Muscle of back (tissue), 3 donors: ENCODE measurements at regions not wholly inside any gene's neighbourhood (a gene's known extent, or its start where the extent isn't known, plus 50 kb on each side); places are given as distances from the start of the nearest gene placed in this dataset.
A peak's percentile ranks its signal among the peaks of the same experiment; 100 is the strongest.

Source experiments
- DNase-seq, 3 donors: peaks; one replicate each; pipeline versions ENCODE4 v3.0.0 to v3.0.0-alpha.2; 2013

GRCh38 chr16:11440657-11441012 lies 95.4 kb downstream of the RMI2 start:
- DNase-seq: no peak

- no peak for DNase-seq
Measured at GRCh38 chr16:11445486-11445885, 100.2 kb downstream of the RMI2 start.

GRCh38 chr16:11446566-11447119 lies 101.4 kb downstream of the RMI2 start:
- DNase-seq: no peak

GRCh38 chr16:11447272-11447671 lies 102.0 kb downstream of the RMI2 start:
- no peak for DNase-seq

- no peak for DNase-seq
Measured at GRCh38 chr16:11447836-11448235, 102.6 kb downstream of the RMI2 start.

GRCh38 chr16:11448796-11449416 lies 103.6 kb downstream of the RMI2 start:
- DNase-seq: no peak

GRCh38 chr16:11449716-11450115 lies 104.5 kb downstream of the RMI2 start:
- DNase-seq: no peak

- DNase-seq: peak in 1 of 3 donors; percentile 36
Measured at GRCh38 chr16:11450136-11450535, 104.9 kb downstream of the RMI2 start.

- DNase-seq: no peak
Measured at GRCh38 chr16:11452298-11452697, 107.0 kb downstream of the RMI2 start.

GRCh38 chr16:11452746-11453389 lies 107.6 kb downstream of the RMI2 start:
- DNase-seq: peak; percentile 8 to 69 (median 49)

- DNase-seq: no peak
Measured at GRCh38 chr16:11456741-11457140, 111.5 kb downstream of the RMI2 start.

- DNase-seq: no peak
Measured at GRCh38 chr16:11459722-11460121, 114.5 kb downstream of the RMI2 start.

- no peak for DNase-seq
Measured at GRCh38 chr16:11460820-11461594, 115.7 kb downstream of the RMI2 start.

- no peak for DNase-seq
Measured at GRCh38 chr16:11461595-11461990, 116.3 kb downstream of the RMI2 start.

- DNase-seq: no peak
Measured at GRCh38 chr16:11462036-11462435, 116.8 kb downstream of the RMI2 start.

- no peak for DNase-seq
Measured at GRCh38 chr16:11462861-11463260, 117.6 kb downstream of the RMI2 start.

- DNase-seq: no peak
Measured at GRCh38 chr16:11464241-11464640, 119.0 kb downstream of the RMI2 start.

GRCh38 chr16:11465675-11466074 lies 120.4 kb downstream of the RMI2 start:
- DNase-seq: no peak

- no peak for DNase-seq
Measured at GRCh38 chr16:11470676-11471415, 115.9 kb downstream of the LITAF start.

GRCh38 chr16:11471548-11471947 lies 115.2 kb downstream of the LITAF start:
- DNase-seq: no peak

- no peak for DNase-seq
Measured at GRCh38 chr16:11472410-11472809, 114.3 kb downstream of the LITAF start.

- DNase-seq: no peak
Measured at GRCh38 chr16:11472851-11473250, 113.9 kb downstream of the LITAF start.
